Ishikawa (cell line): ENCODE measurements at regions not wholly inside any gene's neighbourhood (a gene's known extent, or its start where the extent isn't known, plus 50 kb on each side); places are given as distances from the start of the nearest gene placed in this dataset.
A peak's percentile ranks its signal among the peaks of the same experiment; 100 is the strongest.

ENCODE experiments used
- CEBPB ChIP-seq: IDR thresholded peaks from 2 replicates; pipeline ENCODE4 v1.6.1; 2012
- CREB1 ChIP-seq: IDR thresholded peaks from 2 replicates; pipeline ENCODE4 v1.6.1; 2012; ENCODE audit warnings: low read depth
- EGR1 ChIP-seq: IDR thresholded peaks from 2 replicates; pipeline ENCODE4 v1.6.1; 2012
- EP300 ChIP-seq: IDR thresholded peaks from 2 replicates; pipeline ENCODE4 v1.6.1; 2012; ENCODE audit warnings: borderline replicate concordance
- FOXM1 ChIP-seq: IDR thresholded peaks from 2 replicates; pipeline ENCODE4 v1.6.1; 2012; ENCODE audit warnings: low read depth, borderline replicate concordance
- MAX ChIP-seq: IDR thresholded peaks from 2 replicates; pipeline ENCODE4 v1.6.1; 2012
- NFIC ChIP-seq: IDR thresholded peaks from 2 replicates; pipeline ENCODE4 v1.6.1; 2012
- RAD21 ChIP-seq: IDR thresholded peaks from 2 replicates; pipeline ENCODE4 v1.6.1; 2012; ENCODE audit warnings: low read depth
- REST ChIP-seq: IDR thresholded peaks from 2 replicates; pipeline ENCODE4 v1.6.1; 2012; ENCODE audit warnings: low read depth, mild to moderate bottlenecking
- TAF1 ChIP-seq: IDR thresholded peaks from 2 replicates; pipeline ENCODE4 v1.6.1; 2012; ENCODE audit warnings: low read depth, mild to moderate bottlenecking
- TCF12 ChIP-seq: IDR thresholded peaks from 2 replicates; pipeline ENCODE4 v1.6.1; 2012; ENCODE audit warnings: low read depth
- TEAD4 ChIP-seq: IDR thresholded peaks from 2 replicates; pipeline ENCODE4 v1.6.1; 2012
- USF1 ChIP-seq: IDR thresholded peaks from 2 replicates; pipeline ENCODE4 v1.6.1; 2012
- YY1 ChIP-seq: IDR thresholded peaks from 2 replicates; pipeline ENCODE4 v1.6.1; 2012; ENCODE audit warnings: low read depth
- ZBTB7A ChIP-seq: IDR thresholded peaks from 2 replicates; pipeline ENCODE4 v1.6.1; 2012; ENCODE audit warnings: low read depth

GRCh38 chr17:36765436-36766043 is 164.2 kb downstream of the MRM1 start:
- TF ChIP-seq EP300 (no peak), CEBPB (no peak), USF1 (no peak), CREB1 (no peak), MAX (no peak), TEAD4 (no peak), FOXM1 (no peak), TAF1 (no peak), YY1 (no peak), NFIC (no peak), TCF12 (no peak), RAD21 (no peak), EGR1 (no peak), REST (no peak), ZBTB7A (no peak)

- no peak for TF ChIP-seq ZBTB7A
- no peak for TF ChIP-seq EGR1
- TF ChIP-seq RAD21, result peak; percentile 63
- TF ChIP-seq TAF1, result no peak
- TF ChIP-seq CREB1, result no peak
Observed at GRCh38 chr17:36768394-36768793, 167.0 kb downstream of the MRM1 start.

- TF ChIP-seq CREB1, result no peak
- TF ChIP-seq TCF12, result no peak
- no peak for TF ChIP-seq USF1
- TF ChIP-seq FOXM1, result no peak
Observed at GRCh38 chr17:36773039-36773438, 164.2 kb upstream of the LHX1 start.

- TF ChIP-seq NFIC (no peak), CREB1 (no peak), TCF12 (no peak), REST (peak; percentile 92), MAX (peak; percentile 61), EP300 (0 out of 2 replicates have a peak, but pooled peaks have one; percentile 25), ZBTB7A (no peak), TEAD4 (no peak; the same call in 1 of the 2 replicates), FOXM1 (no peak)
Observed at GRCh38 chr17:36777118-36777517, 160.2 kb upstream of the LHX1 start.

- TF ChIP-seq CEBPB (peak; percentile 98), YY1 (no peak), TEAD4 (peak; percentile 95), NFIC (peak; percentile 78), CREB1 (no peak), USF1 (peak; percentile 40; the same call in 1 of the 2 replicates), FOXM1 (peak; percentile 89), TAF1 (no peak), REST (0 out of 2 replicates have a peak, but pooled peaks have one; percentile 44), MAX (peak; percentile 78), EP300 (peak; percentile 98), RAD21 (peak; percentile 20; the same call in 1 of the 2 replicates), TCF12 (peak; percentile 98), ZBTB7A (peak; percentile 76; the same call in 1 of the 2 replicates), EGR1 (peak; percentile 37; the same call in 1 of the 2 replicates)
Observed at GRCh38 chr17:36778448-36778847, 158.8 kb upstream of the LHX1 start.
